MM.1S (cell line): ENCODE measurements at regions not wholly inside any gene's neighbourhood (a gene's known extent, or its start where the extent isn't known, plus 50 kb on each side); places are given as distances from the start of the nearest gene placed in this dataset.

ENCODE experiments used
- DNase-seq: peaks from one replicate; pipeline ENCODE4 v3.0.0-alpha.2; 2015
- H2AFZ ChIP-seq: fragments of 300-600 bp; sonication (generic); 2 replicates; pipeline ENCODE4 v1.6.0; 2016; ENCODE audit warnings: antibody characterized with exemption, low read length
- H3F3A ChIP-seq: fragments of 300-600 bp; sonication (generic); 2 replicates; pipeline ENCODE4 v1.6.1; 2016; ENCODE audit warnings: mild to moderate bottlenecking, antibody characterized with exemption, low read length, moderate library complexity, mixed read lengths; ENCODE audit not compliant: insufficient read depth
- H3K27ac ChIP-seq: fragments of 300-600 bp; sonication (generic); 2 replicates; pipeline ENCODE4 v1.5.1; 2016; ENCODE audit warnings: mild to moderate bottlenecking, low read length
- H3K27me3 ChIP-seq: fragments of 300-600 bp; sonication (generic); replicated peaks from 2 replicates; pipeline ENCODE4 v1.6.0; 2016; ENCODE audit warnings: low read length; ENCODE audit not compliant: insufficient read depth
- H3K36me3 ChIP-seq: fragments of 300-600 bp; sonication (generic); replicated peaks from 2 replicates; pipeline ENCODE4 v1.6.1; 2016; ENCODE audit warnings: mild to moderate bottlenecking, low read length, mixed read lengths; ENCODE audit not compliant: insufficient read depth
- H3K4me1 ChIP-seq: fragments of 300-600 bp; sonication (generic); 2 replicates; pipeline ENCODE4 v1.6.1; 2016; ENCODE audit warnings: low read length, mixed read lengths
- H3K4me2 ChIP-seq: fragments of 300-600 bp; sonication (generic); 2 replicates; pipeline ENCODE4 v1.6.0; 2016; ENCODE audit warnings: low read depth, low read length
- H3K4me3 ChIP-seq: fragments of 300-600 bp; sonication (generic); 2 replicates; pipeline ENCODE4 v1.5.1; 2016; ENCODE audit warnings: low read length, mixed read lengths
- H3K79me2 ChIP-seq: fragments of 300-600 bp; sonication (generic); 2 replicates; pipeline ENCODE4 v1.6.1; 2016; ENCODE audit warnings: mixed run types, low read length, mixed read lengths
- H3K9ac ChIP-seq: fragments of 300-600 bp; sonication (generic); 2 replicates; pipeline ENCODE4 v1.6.1; 2016; ENCODE audit warnings: low read length, mixed read lengths
- H3K9me2 ChIP-seq: fragments of 300-600 bp; sonication (generic); replicated peaks from 2 replicates; pipeline ENCODE4 v1.6.1; 2016; ENCODE audit warnings: mild to moderate bottlenecking, low read length, mixed read lengths; ENCODE audit not compliant: insufficient read depth
- H3K9me3 ChIP-seq: fragments of 300-600 bp; sonication (generic); replicated peaks from 2 replicates; pipeline ENCODE4 v1.6.1; 2016; ENCODE audit warnings: mild to moderate bottlenecking, low read length, mixed read lengths; ENCODE audit not compliant: insufficient read depth
- H4K20me1 ChIP-seq: fragments of 300-600 bp; sonication (generic); 2 replicates; pipeline ENCODE4 v1.6.1; 2016; ENCODE audit warnings: mild to moderate bottlenecking, low read length, moderate library complexity, mixed read lengths; ENCODE audit not compliant: insufficient read depth
- EZH2 ChIP-seq: fragments of 300-600 bp; sonication (generic); optimal IDR thresholded peaks from 2 replicates; pipeline ENCODE3; 2017; ENCODE audit warnings: low read depth, mild to moderate bottlenecking, antibody characterized with exemption, low read length, mixed read lengths
- EZH2phosphoT487 ChIP-seq: fragments of 300-600 bp; sonication (generic); IDR thresholded peaks from 2 replicates; pipeline ENCODE4 v1.6.1; 2018; ENCODE audit warnings: antibody characterized with exemption, low read length
- TF ChIP-seq, protein P1 (sequence below): fragments of 300-600 bp; sonication (generic); IDR thresholded peaks from 2 replicates; pipeline ENCODE4 v1.5.1; 2016; ENCODE audit warnings: antibody characterized with exemption, low read length, mixed read lengths

DNA sequence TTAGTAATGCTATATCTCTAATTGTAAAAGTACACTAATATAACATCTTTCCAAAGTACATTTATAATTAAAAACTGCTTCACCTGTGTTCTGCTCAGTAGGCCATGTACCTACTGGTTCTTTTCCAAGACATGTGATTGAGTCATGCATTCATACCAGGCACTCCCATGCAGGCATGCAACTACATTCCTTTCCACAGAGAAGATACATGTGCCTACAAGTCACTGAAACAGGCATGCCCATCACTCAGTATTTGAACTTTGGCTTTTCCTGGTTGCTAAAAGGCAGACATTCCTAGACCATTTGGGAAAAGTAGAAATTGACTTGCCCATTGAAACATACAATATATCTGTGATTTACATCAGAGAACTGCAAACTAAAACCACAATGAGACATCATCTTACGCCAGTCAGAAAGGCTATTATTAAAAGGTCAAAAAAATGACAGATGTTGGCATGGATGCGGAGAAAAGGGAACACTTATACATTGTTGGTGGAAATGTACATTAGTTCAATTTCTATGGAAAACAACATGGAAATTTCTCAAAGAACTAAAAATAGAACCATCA is 148.3 kb upstream of the MOCS2 start:
- H3K9me3 ChIP-seq = no peaks in the 10 kb centered on the region
- H3K27ac ChIP-seq = no peak overlapping the region
- no peaks in the 10 kb centered on the region for H3K9me2 ChIP-seq
- H3K4me2 ChIP-seq = no peak overlapping the region
- peaks cover 12% of the 10 kb centered on the region; the same call in 1 of the 2 replicates for H3F3A ChIP-seq
- no peaks in the 10 kb centered on the region for H4K20me1 ChIP-seq
- no peaks in the 10 kb centered on the region for H3K27me3 ChIP-seq
- H3K79me2 ChIP-seq = no peaks in the 10 kb centered on the region
- DNase-seq = no peak
- H3K4me3 ChIP-seq = no peak overlapping the region
- TF ChIP-seq EZH2phosphoT487 (no peak), EZH2 (no peak)
- TF ChIP-seq, protein P1, sequence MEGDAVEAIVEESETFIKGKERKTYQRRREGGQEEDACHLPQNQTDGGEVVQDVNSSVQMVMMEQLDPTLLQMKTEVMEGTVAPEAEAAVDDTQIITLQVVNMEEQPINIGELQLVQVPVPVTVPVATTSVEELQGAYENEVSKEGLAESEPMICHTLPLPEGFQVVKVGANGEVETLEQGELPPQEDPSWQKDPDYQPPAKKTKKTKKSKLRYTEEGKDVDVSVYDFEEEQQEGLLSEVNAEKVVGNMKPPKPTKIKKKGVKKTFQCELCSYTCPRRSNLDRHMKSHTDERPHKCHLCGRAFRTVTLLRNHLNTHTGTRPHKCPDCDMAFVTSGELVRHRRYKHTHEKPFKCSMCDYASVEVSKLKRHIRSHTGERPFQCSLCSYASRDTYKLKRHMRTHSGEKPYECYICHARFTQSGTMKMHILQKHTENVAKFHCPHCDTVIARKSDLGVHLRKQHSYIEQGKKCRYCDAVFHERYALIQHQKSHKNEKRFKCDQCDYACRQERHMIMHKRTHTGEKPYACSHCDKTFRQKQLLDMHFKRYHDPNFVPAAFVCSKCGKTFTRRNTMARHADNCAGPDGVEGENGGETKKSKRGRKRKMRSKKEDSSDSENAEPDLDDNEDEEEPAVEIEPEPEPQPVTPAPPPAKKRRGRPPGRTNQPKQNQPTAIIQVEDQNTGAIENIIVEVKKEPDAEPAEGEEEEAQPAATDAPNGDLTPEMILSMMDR = no peak
- H2AFZ ChIP-seq = no peak overlapping the region
- no peak overlapping the region for H3K9ac ChIP-seq
- no peaks in the 10 kb centered on the region for H3K36me3 ChIP-seq
- peaks cover 14% of the 10 kb centered on the region for H3K4me1 ChIP-seq

DNA sequence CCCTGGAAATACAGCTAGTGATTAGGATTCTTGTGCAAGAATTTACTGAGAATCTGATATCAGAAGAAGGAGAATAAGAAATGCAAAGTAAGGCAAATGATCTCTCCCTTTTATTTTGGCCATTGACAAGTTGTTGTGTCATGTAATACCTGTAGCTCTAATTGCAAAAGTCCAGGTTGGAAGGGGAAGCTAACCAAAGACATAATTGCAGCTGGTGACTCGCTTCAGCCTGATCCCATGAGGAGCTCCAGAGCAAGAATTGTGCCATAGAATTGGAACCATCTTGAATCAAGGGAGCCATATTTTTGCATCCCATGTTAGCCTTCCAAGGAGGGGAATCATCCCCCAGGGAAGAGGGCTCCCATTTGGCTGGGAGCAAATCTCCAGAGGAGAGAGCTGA is 149.6 kb upstream of the MOCS2 start:
- no peaks in the 10 kb centered on the region for H3K9me3 ChIP-seq
- no peaks in the 10 kb centered on the region for H4K20me1 ChIP-seq
- no peak overlapping the region for H3K4me3 ChIP-seq
- H3K79me2 ChIP-seq = no peaks in the 10 kb centered on the region
- no peaks in the 10 kb centered on the region for H3K9me2 ChIP-seq
- H3K27me3 ChIP-seq = no peaks in the 10 kb centered on the region
- no peak overlapping the region for H2AFZ ChIP-seq
- no peak overlapping the region for H3K4me2 ChIP-seq
- H3F3A ChIP-seq = 0 out of 2 replicates have a peak, but pooled peaks cover under 1% of the 10 kb centered on the region
- TF ChIP-seq EZH2 (no peak), EZH2phosphoT487 (no peak)
- TF ChIP-seq, protein P1 = no peak
- H3K27ac ChIP-seq = no peak overlapping the region
- no peak overlapping the region for H3K9ac ChIP-seq
- H3K36me3 ChIP-seq = no peaks in the 10 kb centered on the region
- DNase-seq = no peak
- H3K4me1 ChIP-seq = peaks cover 4% of the 10 kb centered on the region

DNA sequence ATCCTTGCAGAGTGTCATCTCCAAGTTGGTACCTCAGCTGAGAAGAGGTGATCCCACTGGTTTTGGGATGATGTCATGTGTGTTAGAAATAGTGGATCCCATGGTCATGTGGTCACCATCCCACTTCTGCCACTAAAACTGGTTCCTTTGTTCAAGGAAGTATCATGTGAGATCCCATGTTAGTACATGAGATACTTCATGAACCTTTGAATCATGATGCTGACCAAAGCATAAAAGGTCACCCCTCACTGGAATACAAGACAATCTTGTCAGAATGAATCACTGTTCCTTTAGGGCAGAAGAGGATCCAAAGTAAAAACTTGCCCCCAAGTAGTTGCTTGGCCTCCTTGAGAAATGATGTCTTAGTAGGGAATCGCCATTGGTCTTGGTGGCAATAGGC is 150.9 kb upstream of the MOCS2 start:
- no peak overlapping the region for H3K27ac ChIP-seq
- no peaks in the 10 kb centered on the region for H3K27me3 ChIP-seq
- H3K79me2 ChIP-seq = no peaks in the 10 kb centered on the region
- H3K4me2 ChIP-seq = no peak overlapping the region
- TF ChIP-seq EZH2phosphoT487 (no peak), EZH2 (no peak)
- TF ChIP-seq, protein P1 = no peak
- H4K20me1 ChIP-seq = no peaks in the 10 kb centered on the region
- no peaks in the 10 kb centered on the region for H3K9me3 ChIP-seq
- H3K36me3 ChIP-seq = no peaks in the 10 kb centered on the region
- no peak overlapping the region for H3K4me3 ChIP-seq
- no peaks in the 10 kb centered on the region for H3K4me1 ChIP-seq
- H3K9ac ChIP-seq = no peak overlapping the region
- DNase-seq = no peak
- no peaks in the 10 kb centered on the region for H3K9me2 ChIP-seq
- H3F3A ChIP-seq = no peaks in the 10 kb centered on the region
- H2AFZ ChIP-seq = no peak overlapping the region
